Neural progenitor cell (in vitro differentiated cells): ENCODE measurements at regions not wholly inside any gene's neighbourhood (a gene's known extent, or its start where the extent isn't known, plus 50 kb on each side); places are given as distances from the start of the nearest gene placed in this dataset.

Experiments
- DNase-seq: peaks from one replicate; pipeline ENCODE4 v3.0.0-alpha.2; 2016; ENCODE audit warnings: low spot score
- H2AFZ ChIP-seq: fragments of 200-600 bp; sonication (generic); replicated peaks from 2 replicates; pipeline ENCODE4 v1.6.1; 2016; ENCODE audit warnings: antibody characterized with exemption
- H3F3A ChIP-seq: fragments of 200-600 bp; sonication (generic); 2 replicates; pipeline ENCODE4 v1.6.1; 2016; ENCODE audit warnings: antibody characterized with exemption, low read depth
- H3K27ac ChIP-seq: fragments of 200-600 bp; sonication (generic); 2 replicates; pipeline ENCODE4 v1.5.1; 2016; ENCODE audit warnings: mild to moderate bottlenecking
- H3K27me3 ChIP-seq: fragments of 200-600 bp; sonication (generic); 2 replicates; pipeline ENCODE4 v1.6.1; 2016; ENCODE audit warnings: mild to moderate bottlenecking, moderate library complexity
- H3K36me3 ChIP-seq: fragments of 200-600 bp; sonication (generic); 2 replicates; pipeline ENCODE4 v1.5.1; 2016
- H3K4me1 ChIP-seq: fragments of 200-600 bp; sonication (generic); 2 replicates; pipeline ENCODE4 v1.6.1; 2016; ENCODE audit warnings: mixed run types
- H3K4me2 ChIP-seq: fragments of 200-600 bp; sonication (generic); 2 replicates; pipeline ENCODE4 v1.6.1; 2016
- H3K4me3 ChIP-seq: fragments of 200-600 bp; sonication (generic); 2 replicates; pipeline ENCODE4 v1.5.1; 2016
- H3K79me2 ChIP-seq: fragments of 200-600 bp; sonication (generic); 2 replicates; pipeline ENCODE4 v1.6.1; 2016; ENCODE audit warnings: low read depth
- H3K9ac ChIP-seq: fragments of 200-600 bp; sonication (generic); 2 replicates; pipeline ENCODE4 v1.6.1; 2016
- H3K9me3 ChIP-seq: fragments of 200-600 bp; sonication (generic); 2 replicates; pipeline ENCODE4 v1.5.1; 2016; ENCODE audit warnings: low read depth
- H4K20me1 ChIP-seq: fragments of 200-600 bp; sonication (generic); 2 replicates; pipeline ENCODE4 v1.6.1; 2016; ENCODE audit warnings: low read depth
- H3K27ac Mint-ChIP-seq: 3 replicates; pipeline ENCODE4 v1.8.0; 2021; ENCODE audit warnings: mixed read lengths
- H3K27me3 Mint-ChIP-seq: 2 replicates; pipeline ENCODE4 v1.8.0; 2022; ENCODE audit warnings: low read depth, mild to moderate bottlenecking, inconsistent platforms, moderate library complexity, mixed read lengths; ENCODE audit not compliant: insufficient read depth
- H3K36me3 Mint-ChIP-seq: 3 replicates; pipeline ENCODE4 v1.8.0; 2021; ENCODE audit warnings: mixed read lengths
- H3K4me1 Mint-ChIP-seq: 3 replicates; pipeline ENCODE4 v1.8.0; 2021; ENCODE audit warnings: mixed read lengths
- H3K4me3 Mint-ChIP-seq: 3 replicates; pipeline ENCODE4 v1.8.0; 2021; ENCODE audit warnings: mild to moderate bottlenecking, moderate library complexity, mixed read lengths
- H3K9me3 Mint-ChIP-seq: 3 replicates; pipeline ENCODE4 v1.8.0; 2020; ENCODE audit warnings: mixed read lengths
- EZH2 ChIP-seq: fragments of 200-600 bp; sonication (generic); IDR thresholded peaks from 2 replicates; pipeline ENCODE4 v1.6.1; 2017; ENCODE audit warnings: antibody characterized with exemption, mild to moderate bottlenecking, moderate library complexity
- EZH2phosphoT487 ChIP-seq: fragments of 200-600 bp; sonication (generic); IDR thresholded peaks from 2 replicates; pipeline ENCODE4 v1.6.1; 2017; ENCODE audit warnings: antibody characterized with exemption
- TF ChIP-seq, protein P1 (sequence below): fragments of 200-600 bp; sonication (generic); IDR thresholded peaks from 2 replicates; pipeline ENCODE4 v1.5.1; 2017; ENCODE audit warnings: antibody characterized with exemption, mild to moderate bottlenecking

DNA sequence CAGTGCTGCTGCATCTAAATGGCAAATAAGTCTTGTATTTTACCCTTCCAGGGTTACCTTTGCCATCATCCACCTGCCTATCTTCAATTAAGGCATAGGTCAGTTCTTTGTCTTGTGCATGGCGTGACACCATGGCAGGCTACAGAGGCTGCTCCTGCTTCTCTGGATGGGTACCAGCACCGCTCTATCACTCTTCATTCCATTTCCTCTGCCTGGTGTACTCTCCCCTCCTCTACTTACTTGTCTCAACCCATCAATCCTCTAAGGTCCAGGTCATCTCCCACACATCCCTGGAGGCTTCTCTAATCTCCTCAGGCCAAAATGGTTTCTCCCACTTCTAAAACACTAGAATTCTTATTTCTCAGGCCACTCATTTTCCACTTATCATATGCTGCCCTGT lies 257.5 kb downstream of the BARHL2 start:
- Mint-ChIP-seq H3K27ac (no peak overlapping the region), H3K27me3 (peaks cover 2% of the 10 kb centered on the region)
- no peaks in the 10 kb centered on the region for H3K36me3 ChIP-seq

DNA sequence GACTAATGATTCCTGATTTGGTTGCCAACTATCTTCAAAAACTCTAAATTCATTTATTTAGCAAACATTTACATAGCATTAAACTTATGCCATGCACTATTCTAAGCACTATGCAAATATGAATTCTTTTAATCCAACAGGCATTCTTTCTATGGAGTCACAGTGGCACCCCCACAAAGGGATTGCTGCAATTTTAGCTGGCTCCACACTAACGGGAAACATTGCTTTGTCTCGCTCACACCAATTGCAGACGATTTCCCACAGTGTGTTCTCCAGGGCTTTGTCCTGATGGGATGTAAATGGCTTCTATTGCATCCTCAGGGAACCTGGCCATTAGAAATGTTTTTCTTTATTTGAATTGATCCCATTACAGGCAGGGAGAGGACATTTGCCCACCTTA lies 259.1 kb downstream of the BARHL2 start:
- Histone ChIP-seq H4K20me1 (no peaks in the 10 kb centered on the region), H3K4me2 (no peak overlapping the region), H3K9me3 (no peaks in the 10 kb centered on the region), H3K79me2 (no peaks in the 10 kb centered on the region), H3K27ac (no peak overlapping the region), H3K4me3 (no peak overlapping the region), H3K4me1 (peaks cover 12% of the 10 kb centered on the region), H3K36me3 (no peaks in the 10 kb centered on the region), H3K9ac (no peak overlapping the region), H3F3A (no peaks in the 10 kb centered on the region), H2AFZ (peak overlapping the region; percentile 60), H3K27me3 (no peaks in the 10 kb centered on the region)
- peaks cover 2% of the 10 kb centered on the region for H3K27me3 Mint-ChIP-seq
- H3K4me3 Mint-ChIP-seq = no peak overlapping the region
- TF ChIP-seq EZH2phosphoT487 = no peak
- TF ChIP-seq, protein P1, sequence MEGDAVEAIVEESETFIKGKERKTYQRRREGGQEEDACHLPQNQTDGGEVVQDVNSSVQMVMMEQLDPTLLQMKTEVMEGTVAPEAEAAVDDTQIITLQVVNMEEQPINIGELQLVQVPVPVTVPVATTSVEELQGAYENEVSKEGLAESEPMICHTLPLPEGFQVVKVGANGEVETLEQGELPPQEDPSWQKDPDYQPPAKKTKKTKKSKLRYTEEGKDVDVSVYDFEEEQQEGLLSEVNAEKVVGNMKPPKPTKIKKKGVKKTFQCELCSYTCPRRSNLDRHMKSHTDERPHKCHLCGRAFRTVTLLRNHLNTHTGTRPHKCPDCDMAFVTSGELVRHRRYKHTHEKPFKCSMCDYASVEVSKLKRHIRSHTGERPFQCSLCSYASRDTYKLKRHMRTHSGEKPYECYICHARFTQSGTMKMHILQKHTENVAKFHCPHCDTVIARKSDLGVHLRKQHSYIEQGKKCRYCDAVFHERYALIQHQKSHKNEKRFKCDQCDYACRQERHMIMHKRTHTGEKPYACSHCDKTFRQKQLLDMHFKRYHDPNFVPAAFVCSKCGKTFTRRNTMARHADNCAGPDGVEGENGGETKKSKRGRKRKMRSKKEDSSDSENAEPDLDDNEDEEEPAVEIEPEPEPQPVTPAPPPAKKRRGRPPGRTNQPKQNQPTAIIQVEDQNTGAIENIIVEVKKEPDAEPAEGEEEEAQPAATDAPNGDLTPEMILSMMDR = no peak
- no peak for TF ChIP-seq EZH2
- peaks cover 6% of the 10 kb centered on the region for H3K4me1 Mint-ChIP-seq
- no peak overlapping the region for H3K27ac Mint-ChIP-seq
- no peaks in the 10 kb centered on the region for H3K36me3 Mint-ChIP-seq
- H3K9me3 Mint-ChIP-seq = peaks cover 2% of the 10 kb centered on the region
- DNase-seq = peak; percentile 24

More for the DNA sequence above, 257.5 kb downstream of the BARHL2 start:
- Mint-ChIP-seq H3K9me3 (peaks cover 2% of the 10 kb centered on the region), H3K4me3 (no peak overlapping the region), H3K4me1 (peaks cover 6% of the 10 kb centered on the region), H3K36me3 (no peaks in the 10 kb centered on the region)
- no peak overlapping the region for H3K9ac ChIP-seq
- H4K20me1 ChIP-seq = no peaks in the 10 kb centered on the region
- no peaks in the 10 kb centered on the region for H3K27me3 ChIP-seq
- H3K4me2 ChIP-seq = no peak overlapping the region
- TF ChIP-seq, protein P1 = no peak
- TF ChIP-seq EZH2 (no peak), EZH2phosphoT487 (no peak)
- peak overlapping the region; percentile 77 for H2AFZ ChIP-seq
- H3K4me3 ChIP-seq = no peak overlapping the region
- no peak overlapping the region for H3K27ac ChIP-seq
- H3K79me2 ChIP-seq = no peaks in the 10 kb centered on the region
- no peak for DNase-seq
- H3K4me1 ChIP-seq = peaks cover 12% of the 10 kb centered on the region
- no peaks in the 10 kb centered on the region for H3F3A ChIP-seq
- no peaks in the 10 kb centered on the region for H3K9me3 ChIP-seq

DNA sequence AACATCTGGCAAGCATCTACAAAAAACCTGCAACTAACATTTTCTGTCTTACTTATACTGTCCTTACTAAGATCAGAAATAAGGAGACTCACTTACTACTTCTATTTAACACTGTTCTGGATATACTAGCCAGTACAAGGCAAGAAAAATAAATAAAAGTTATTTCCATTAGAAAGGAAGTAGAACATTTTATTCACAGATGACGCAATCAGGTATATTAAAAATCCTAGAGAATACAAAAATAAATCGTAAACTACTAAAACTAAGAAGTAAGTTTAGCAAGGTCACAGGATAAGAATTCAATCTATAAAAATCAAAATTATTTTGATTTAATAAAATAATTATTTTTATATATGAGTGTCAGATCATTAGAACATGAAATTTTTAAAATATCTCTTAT lies 264.6 kb downstream of the BARHL2 start:
- H3K4me1 Mint-ChIP-seq = no peaks in the 10 kb centered on the region
- Histone ChIP-seq H3K4me3 (no peak overlapping the region), H3K4me2 (no peak overlapping the region), H4K20me1 (no peaks in the 10 kb centered on the region), H3F3A (no peaks in the 10 kb centered on the region), H3K9me3 (no peaks in the 10 kb centered on the region), H3K36me3 (no peaks in the 10 kb centered on the region), H3K4me1 (no peaks in the 10 kb centered on the region), H3K27ac (no peak overlapping the region), H3K27me3 (no peaks in the 10 kb centered on the region), H2AFZ (no peak overlapping the region), H3K79me2 (no peaks in the 10 kb centered on the region), H3K9ac (no peak overlapping the region)
- DNase-seq = no peak
- no peaks in the 10 kb centered on the region for H3K27me3 Mint-ChIP-seq
- H3K27ac Mint-ChIP-seq = no peak overlapping the region
- TF ChIP-seq EZH2phosphoT487 = no peak
- TF ChIP-seq, protein P1 = no peak
- no peak for TF ChIP-seq EZH2
- H3K4me3 Mint-ChIP-seq = no peak overlapping the region
- no peaks in the 10 kb centered on the region for H3K9me3 Mint-ChIP-seq
- peaks cover 2% of the 10 kb centered on the region for H3K36me3 Mint-ChIP-seq
